ENCODE measurements at regions not wholly inside any gene's neighbourhood (a gene's known extent, or its start where the extent isn't known, plus 50 kb on each side); places are given as distances from the start of the nearest gene placed in this dataset.
A peak's percentile ranks its signal among the peaks of the same experiment; 100 is the strongest.

DNA sequence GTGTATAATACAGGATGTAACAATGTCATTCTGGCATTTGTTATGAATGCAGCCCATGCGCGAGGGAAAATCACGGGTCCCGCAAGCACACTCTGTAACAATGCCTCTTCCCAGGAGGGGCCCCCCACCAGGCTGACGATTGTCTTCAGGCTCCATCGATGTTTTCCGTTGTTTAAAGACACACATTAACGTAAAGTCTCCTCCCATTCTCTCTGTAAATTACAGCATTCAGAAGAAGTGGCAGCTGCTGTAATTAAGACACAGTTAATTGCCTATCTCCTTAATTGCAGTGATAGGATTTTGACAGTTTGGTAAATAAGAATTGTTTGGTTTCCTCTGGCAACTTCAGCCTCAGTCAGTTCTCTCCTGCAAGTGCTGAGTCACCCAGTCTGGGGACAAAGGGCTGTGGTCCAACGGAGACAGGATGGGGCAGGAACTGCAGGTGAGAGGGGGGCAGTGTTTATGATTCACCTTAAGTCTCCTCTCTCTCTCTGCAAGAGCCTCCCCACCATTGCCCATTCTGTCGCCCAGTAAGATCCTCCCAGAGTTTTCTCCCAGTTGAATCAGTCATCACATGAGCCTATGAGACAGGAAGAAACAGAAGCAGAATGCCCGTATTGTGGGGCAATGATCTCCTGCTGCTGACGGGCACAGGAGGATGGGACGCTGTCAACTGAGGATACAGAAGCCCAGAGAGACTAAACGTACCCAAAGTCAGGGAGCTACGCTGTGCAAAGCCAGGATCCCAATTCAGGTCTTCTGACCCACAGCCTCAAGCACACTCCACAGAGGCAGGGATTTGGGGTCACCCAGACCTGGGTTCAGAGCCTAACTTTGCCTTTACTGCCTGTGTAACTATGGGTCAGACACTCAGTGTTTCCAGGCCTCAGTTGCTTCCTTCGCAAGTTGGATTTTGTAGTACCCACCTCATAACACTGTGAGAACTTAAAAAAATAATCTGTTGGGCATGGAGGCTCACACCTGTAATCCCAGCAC lies 110.0 kb downstream of the ADSS2 start:
- no peak for DNase-seq (ENCODE audit: low spot score)

DNA sequence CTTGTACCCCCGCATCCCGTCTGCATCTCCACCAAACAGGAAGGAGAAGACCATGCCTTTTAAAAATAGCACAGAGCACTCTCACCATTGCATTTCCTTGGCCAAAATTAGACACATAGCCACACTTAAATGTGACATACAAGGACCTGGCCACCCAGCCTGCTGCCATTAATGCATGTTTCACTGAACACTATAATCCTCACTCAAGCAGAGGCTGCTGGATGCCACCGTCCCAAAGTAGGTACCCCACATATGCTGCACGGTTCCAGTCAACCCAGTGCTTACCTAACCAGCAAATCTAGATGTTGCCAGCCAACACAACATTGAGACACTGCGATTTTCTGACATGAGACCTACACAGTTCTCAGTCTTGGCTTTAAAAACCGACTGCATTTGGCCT lies 107.7 kb downstream of the ADSS2 start:
- no peak for DNase-seq (ENCODE audit: low spot score)

DNA sequence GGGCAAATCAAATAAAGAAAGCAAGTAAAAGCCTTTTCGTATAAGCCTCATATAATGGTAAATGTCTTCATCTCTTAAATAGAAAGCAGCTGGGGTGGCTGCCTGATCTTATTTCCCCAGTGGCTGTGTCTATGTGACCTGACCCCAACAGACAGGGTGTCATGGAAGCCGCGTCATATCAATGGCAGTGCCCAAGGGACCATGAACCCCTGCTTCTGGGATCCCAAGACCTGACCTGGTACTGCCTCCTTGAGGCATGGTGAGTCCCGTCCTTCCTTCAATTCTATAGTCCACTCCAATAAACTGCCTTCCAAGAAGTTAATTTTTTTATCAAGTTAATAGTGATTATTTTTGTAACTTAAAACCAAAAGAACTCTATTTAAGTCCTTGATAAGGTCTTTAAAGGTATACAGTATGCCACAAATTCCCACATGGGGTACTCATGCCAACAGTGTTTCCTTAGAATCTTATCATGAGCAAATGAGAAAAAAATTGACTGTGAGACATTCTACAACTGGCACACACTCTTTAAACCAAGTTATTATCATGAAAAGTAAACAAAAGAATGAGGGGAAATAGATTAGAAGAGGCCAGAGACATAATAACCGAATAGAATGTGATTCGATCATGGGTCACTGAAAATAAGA lies 104.6 kb downstream of the ADSS2 start:
- DNase-seq (ENCODE audit: low spot score): no peak

DNA sequence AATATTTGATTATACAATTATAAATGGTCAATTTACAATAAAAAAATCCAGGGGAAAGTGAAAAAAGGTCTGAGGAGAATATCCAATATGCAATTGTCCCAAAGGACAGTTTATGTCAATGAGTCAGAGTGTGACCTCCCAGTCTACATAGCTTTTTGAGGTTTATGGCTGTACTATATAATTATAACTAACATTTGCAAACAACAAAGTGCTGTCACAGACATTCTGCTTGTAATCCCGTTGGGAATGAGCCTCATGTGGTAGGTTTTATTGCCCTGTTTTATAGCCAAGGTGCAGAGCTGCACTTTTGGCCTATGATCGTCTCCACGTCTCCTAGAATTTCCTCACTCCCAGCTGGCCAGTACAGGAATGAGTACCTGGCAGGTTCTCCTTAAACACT lies 103.8 kb downstream of the ADSS2 start:
- DNase-seq (ENCODE audit: low spot score): no peak

DNA sequence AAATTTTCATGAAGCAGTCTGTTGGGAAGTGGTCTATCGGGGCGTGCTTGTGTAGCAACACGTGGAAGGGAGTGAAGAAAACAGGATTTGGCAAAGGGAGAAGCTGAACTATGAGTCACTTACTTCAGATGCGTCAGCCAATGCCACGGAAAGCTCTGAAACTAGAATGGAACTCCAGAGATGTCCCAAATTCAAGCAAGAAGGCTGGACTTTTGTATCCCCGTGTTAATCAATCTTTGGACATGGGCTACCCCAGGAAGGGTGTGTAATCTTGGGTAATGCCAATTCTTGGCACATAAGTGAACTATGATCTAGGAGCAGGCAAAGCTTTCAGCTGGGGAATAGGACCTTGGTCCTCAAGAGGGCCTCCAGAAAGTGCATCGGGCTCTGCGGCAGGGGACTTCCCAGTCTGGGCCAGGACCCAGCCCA lies 102.6 kb downstream of the ADSS2 start:
- DNase-seq (ENCODE audit: low spot score): no peak

DNA sequence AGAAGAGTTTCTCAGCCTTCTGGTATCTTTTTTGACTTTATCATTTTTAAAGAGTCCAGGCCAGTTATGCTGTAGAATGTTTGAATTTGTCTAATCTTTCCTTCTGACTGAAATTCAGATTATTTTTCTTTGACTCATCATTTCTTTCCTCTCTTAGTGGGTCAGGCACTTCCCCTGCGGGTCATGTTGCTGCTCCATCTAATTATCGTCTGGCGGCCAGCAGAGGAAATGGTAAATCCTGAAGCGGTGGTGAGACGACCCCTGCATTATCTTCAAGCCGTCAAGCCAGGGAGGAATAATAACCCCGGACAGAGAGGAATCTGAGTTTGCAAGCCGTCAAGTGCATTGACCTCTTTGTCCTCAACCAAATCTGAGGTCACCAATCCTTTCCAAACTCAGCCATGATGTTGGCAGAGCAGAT lies 102.1 kb downstream of the ADSS2 start:
- DNase-seq (ENCODE audit: low spot score): no peak

DNA sequence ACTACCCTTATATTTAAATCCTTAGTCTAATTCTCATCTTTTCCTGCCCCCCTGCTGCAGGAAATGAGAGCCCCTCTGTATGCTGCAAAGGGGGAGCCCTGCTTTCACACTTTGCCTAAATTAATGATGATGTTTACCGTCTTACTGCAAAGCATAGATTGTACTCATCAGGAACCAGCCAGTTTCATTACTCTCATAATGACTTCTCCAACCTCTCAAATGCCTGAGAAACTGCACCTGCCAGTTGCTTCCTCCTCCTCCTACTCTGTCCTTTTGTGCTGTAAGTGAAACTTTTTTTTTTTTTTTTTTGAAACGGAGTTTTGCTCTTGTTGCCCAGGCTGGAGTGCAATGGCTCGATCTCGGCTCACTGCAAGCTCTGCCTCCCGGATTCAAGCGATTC lies 101.7 kb downstream of the ADSS2 start:
- no peak for DNase-seq (ENCODE audit: low spot score)

DNA sequence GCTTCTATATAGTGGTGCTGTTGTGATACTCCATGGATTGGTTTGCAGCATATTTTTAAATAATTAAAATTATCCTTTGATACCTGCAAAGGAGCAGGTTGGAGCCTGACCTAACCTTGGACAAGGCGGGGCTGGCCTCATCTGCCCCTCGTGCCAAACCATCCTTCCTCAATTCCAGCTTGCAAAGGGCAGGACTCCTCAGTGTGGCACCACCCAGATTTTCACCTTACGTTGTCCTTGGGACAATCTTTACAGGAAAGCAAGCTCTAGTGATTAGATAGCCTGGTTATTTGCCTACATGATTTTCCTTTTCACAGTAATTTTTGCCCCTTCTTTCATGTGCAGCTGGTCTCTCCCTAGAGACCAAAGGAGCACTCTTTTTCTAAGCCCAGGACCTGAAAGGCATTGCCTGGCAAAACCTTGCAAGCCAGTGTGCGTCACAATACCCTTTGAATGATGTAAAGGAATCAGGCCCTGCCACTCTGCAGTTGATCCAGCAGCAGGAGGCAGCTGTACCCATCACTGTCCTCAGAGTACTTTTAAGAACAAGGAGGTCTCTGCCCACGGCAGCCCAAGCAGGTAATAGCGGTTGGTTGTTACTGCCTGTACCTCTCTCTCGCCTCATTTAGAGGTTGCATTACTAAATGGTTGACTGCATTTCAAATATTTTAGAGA lies 99.4 kb downstream of the ADSS2 start:
- no peak for DNase-seq (ENCODE audit: low spot score)

DNA sequence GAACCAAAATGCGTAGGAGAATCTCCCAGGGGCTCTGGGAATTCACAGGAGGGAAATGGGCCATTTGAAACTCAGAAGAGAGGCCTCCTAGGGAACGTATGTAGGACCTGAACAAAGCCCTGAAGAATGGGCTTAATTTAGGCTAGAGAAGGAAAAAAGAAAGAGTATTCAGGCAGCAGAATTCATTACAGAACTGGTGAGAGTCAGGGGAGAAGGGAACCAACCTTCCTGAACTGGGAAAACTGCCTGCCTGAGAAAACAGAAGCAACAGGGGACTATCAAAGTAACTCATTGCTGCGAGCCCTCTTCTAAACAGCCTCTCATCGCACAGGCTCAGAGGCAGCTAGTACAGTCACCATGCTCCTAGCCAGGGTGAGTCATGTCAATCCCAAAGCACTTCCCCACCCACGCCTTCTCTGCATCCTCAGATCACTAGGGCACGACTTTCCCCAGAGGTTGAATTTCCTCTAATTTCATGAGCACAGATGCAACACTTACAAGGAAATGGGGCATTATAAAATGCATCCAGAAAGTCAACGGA lies 98.1 kb downstream of the ADSS2 start:
- DNase-seq (ENCODE audit: low spot score): peak; percentile 60

DNA sequence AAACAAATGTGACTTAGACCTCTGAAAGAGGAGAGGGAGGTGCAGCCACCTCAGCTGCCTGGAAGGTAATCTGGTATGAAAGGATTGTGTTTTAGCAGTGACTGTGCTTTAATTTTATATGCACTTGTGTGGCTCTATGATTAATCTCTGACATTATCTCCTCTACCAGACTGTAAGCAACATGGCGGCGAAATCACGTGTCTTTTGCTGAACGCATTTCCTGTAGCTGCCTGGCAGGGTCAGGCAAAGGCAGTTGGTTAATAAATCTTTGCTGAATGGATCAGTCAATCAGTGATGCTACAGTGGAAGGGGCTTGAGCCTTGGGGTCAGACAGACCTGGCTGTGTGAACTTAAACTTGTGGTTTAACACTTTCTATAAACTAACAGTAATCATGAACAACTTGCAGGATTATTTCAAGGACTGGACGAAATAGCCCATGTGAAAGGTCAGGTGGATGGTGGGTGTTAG lies 96.9 kb downstream of the ADSS2 start:
- DNase-seq (ENCODE audit: low spot score): no peak

DNA sequence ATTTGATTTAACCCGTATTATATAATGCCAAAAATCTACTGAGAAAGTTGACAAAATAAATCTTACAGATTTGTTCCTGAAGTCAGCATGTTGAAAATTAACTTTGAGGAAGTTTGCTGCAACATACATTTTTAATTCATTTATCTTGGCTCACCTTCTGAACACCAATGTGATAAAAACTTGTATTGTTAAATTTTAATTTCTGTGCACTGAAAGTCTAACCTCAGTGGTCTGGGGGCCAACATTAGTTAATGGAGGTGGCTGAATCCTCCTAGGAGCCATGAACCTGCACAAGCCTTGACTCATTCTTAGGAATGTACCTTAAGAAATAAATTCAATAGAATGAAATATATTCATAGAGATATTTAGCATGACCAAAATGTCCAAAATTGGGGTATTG lies 95.3 kb downstream of the ADSS2 start:
- DNase-seq (ENCODE audit: low spot score): no peak
